GM12878 (cell line): ENCODE measurements at regions not wholly inside any gene's neighbourhood (a gene's known extent, or its start where the extent isn't known, plus 50 kb on each side); places are given as distances from the start of the nearest gene placed in this dataset.

Experiments
- ATAC-seq: fragments of 200-7000 bp; cut with Tn5 transposase; 3 replicates; pipeline ENCODE4 v1.9.1; 2020; ENCODE audit warnings: mild to moderate bottlenecking, moderate library complexity
- BruUV-seq: library from RNA; stranded (reverse); fragments of 400-500 nt; replicated peaks from 2 replicates; lab custom pipeline; 2021; lab: Mats Ljungman, UMichigan
- CTCF ChIA-PET: fragments of 300-600 bp; sonication (Branson Sonifier 250); formaldehyde crosslinking; extraction: SDS; loops from one replicate; lab custom pipeline; 2021; ENCODE audit warnings: inconsistent platforms; lab: Yijun Ruan, JAX
- POLR2A ChIA-PET: fragments of 350-600 bp; formaldehyde crosslinking; extraction: SDS; loops from one replicate; lab custom pipeline; 2021; ENCODE audit warnings: inconsistent platforms; lab: Charles Lee
- RAD21 ChIA-PET: fragments of 300-600 bp; sonication (Branson Sonifier 250); formaldehyde crosslinking; loops from one replicate; lab custom pipeline; 2023; ENCODE audit warnings: antibody characterized with exemption; ENCODE audit not compliant: unreplicated experiment; lab: Charles Lee
- SMC1A ChIA-PET: fragments of 300-600 bp; sonication (Branson Sonifier 250); formaldehyde crosslinking; loops from one replicate; lab custom pipeline; 2023; ENCODE audit not compliant: unreplicated experiment, uncharacterized antibody; lab: Charles Lee
- DNase-seq: peaks from one replicate; pipeline ENCODE4 v3.0.0-alpha.2; 2011; ENCODE audit warnings: low read depth, low spot score
- FAIRE-seq: peaks from 3 replicates; lab custom pipeline; 2011; peaks lifted over from hg19 to GRCh38; lab: Jason Lieb, UNC
- H2AFZ ChIP-seq: 2 replicates; pipeline ENCODE4 v1.6.0; 2011; ENCODE audit warnings: low read depth, low read length, control low read depth; ENCODE audit not compliant: control insufficient read depth
- H3K27ac ChIP-seq: 2 replicates; pipeline ENCODE4 v1.5.1; 2011; ENCODE audit warnings: control low read depth; ENCODE audit not compliant: control insufficient read depth, insufficient read depth
- H3K27me3 ChIP-seq, 2 experiments: replicated peaks in 1 of 2; 2 replicates each; pipeline versions ENCODE4 v1.6.0 to v1.6.1; 2011; ENCODE audit warnings: low read length in 1 of 2; ENCODE audit not compliant: control insufficient read depth in 2 of 2, insufficient read depth in 2 of 2
- H3K36me3 ChIP-seq, 2 experiments: 2 replicates each; pipeline ENCODE4 v1.5.1; 2011; ENCODE audit warnings: low read length in 1 of 2; ENCODE audit not compliant: control insufficient read depth in 2 of 2, insufficient read depth in 2 of 2
- H3K4me1 ChIP-seq: 2 replicates; pipeline ENCODE4 v1.6.1; 2011; ENCODE audit warnings: mild to moderate bottlenecking, low read length, moderate library complexity, mixed read lengths; ENCODE audit not compliant: control insufficient read depth, insufficient read depth
- H3K4me2 ChIP-seq: 2 replicates; pipeline ENCODE4 v1.6.0; 2011; ENCODE audit warnings: control low read depth; ENCODE audit not compliant: control insufficient read depth, insufficient read depth
- H3K4me3 ChIP-seq: fragments of 200-600 bp; sonication (generic); 2 replicates; pipeline ENCODE4 v1.5.1; 2016
- H3K79me2 ChIP-seq: 2 replicates; pipeline ENCODE4 v1.6.0; 2011; ENCODE audit warnings: low read length; ENCODE audit not compliant: control insufficient read depth, insufficient read depth
- H3K9ac ChIP-seq: 2 replicates; pipeline ENCODE4 v1.8.0; 2011; ENCODE audit warnings: low read length, control low read depth, mixed read lengths; ENCODE audit not compliant: control insufficient read depth, insufficient read depth
- H3K9me3 ChIP-seq: replicated peaks from 3 replicates; pipeline ENCODE4 v1.5.1; 2011; ENCODE audit warnings: mild to moderate bottlenecking, low read length; ENCODE audit not compliant: control insufficient read depth, insufficient read depth
- H4K20me1 ChIP-seq: 2 replicates; pipeline ENCODE4 v1.6.0; 2011; ENCODE audit not compliant: control insufficient read depth, insufficient read depth
- CBX3 ChIP-seq: fragments of 200-600 bp; sonication (generic); IDR thresholded peaks from 2 replicates; pipeline ENCODE4 v1.6.1; 2016; ENCODE audit warnings: low read depth, borderline replicate concordance
- CTCF ChIP-seq, 3 experiments: IDR thresholded peaks in 2 of 3; conservative IDR thresholded peaks in 1 of 3; 2 replicates each; pipeline ENCODE4 v1.5.1; 2011; ENCODE audit warnings: low read depth in 3 of 3, low read length in 3 of 3, mild to moderate bottlenecking in 3 of 3, control low read depth in 2 of 3, moderate library complexity in 2 of 3, inconsistent platforms in 1 of 3, mixed read lengths in 1 of 3; ENCODE audit not compliant: control insufficient read depth in 2 of 3, insufficient read depth in 1 of 3; ENCODE audit errors: extremely low read depth in 1 of 3
- HSF1 ChIP-seq: fragments of 150-350 bp; IDR thresholded peaks from 2 replicates; pipeline ENCODE4 v1.6.1; 2014; ENCODE audit warnings: mild to moderate bottlenecking, low read depth, low read length
- MTA3 ChIP-seq: IDR thresholded peaks from 2 replicates; pipeline ENCODE4 v1.6.1; 2012; ENCODE audit warnings: low read length, inconsistent platforms, borderline replicate concordance
- NBN ChIP-seq: fragments of 450-650 bp; IDR thresholded peaks from 2 replicates; pipeline ENCODE4 v1.6.1; 2016
- RAD21 ChIP-seq: IDR thresholded peaks from 2 replicates; pipeline ENCODE4 v1.6.1; 2011; ENCODE audit warnings: mild to moderate bottlenecking, low read depth, low read length, moderate library complexity; ENCODE audit not compliant: insufficient read depth
- SMAD1 ChIP-seq: fragments of 450-650 bp; IDR thresholded peaks from 2 replicates; pipeline ENCODE4 v1.6.1; 2018; ENCODE audit warnings: mild to moderate bottlenecking, low read depth; ENCODE audit not compliant: partially characterized antibody
- SMC3 ChIP-seq: IDR thresholded peaks from 2 replicates; pipeline ENCODE4 v1.6.1; 2011; ENCODE audit warnings: low read length, improper control_type of control experiment, borderline replicate concordance
- SUPT20H ChIP-seq: IDR thresholded peaks from 2 replicates; pipeline ENCODE4 v1.6.1; 2011; ENCODE audit warnings: low read depth, mild to moderate bottlenecking, low read length, moderate library complexity, borderline replicate concordance; ENCODE audit not compliant: control insufficient read depth
- USF2 ChIP-seq: IDR thresholded peaks from 2 replicates; pipeline ENCODE4 v1.6.1; 2011; ENCODE audit warnings: low read depth, low read length, improper control_type of control experiment, borderline replicate concordance
- WGBS: methylation state at CpG from one replicate; pipeline ENCODE4 v1.1.6; 2016; ENCODE audit warnings: low lambda C conversion rate; ENCODE audit not compliant: insufficient replicate concordance, insufficient coverage; ENCODE audit errors: missing lambda C conversion rate; 5-methylcytosine and 5-hydroxymethylcytosine counted together
- in situ Hi-C: fragments of 300-500 bp; cut with MboI; formaldehyde crosslinking; loops from 9 replicates; pipeline ENCODE4 v1.14.3; 2018; ENCODE audit warnings: mixed read lengths
- intact Hi-C: fragments of 100-400 bp; cut with micrococcal nuclease; formaldehyde crosslinking; loops from one replicate; pipeline ENCODE4 v1.14.2; 2022; ENCODE audit not compliant: unreplicated experiment

- H3K9me3 ChIP-seq = no peaks in the 10 kb centered on the region
- no peaks in the 10 kb centered on the region for H3K4me1 ChIP-seq
- H3K27me3 ChIP-seq = no peaks in the 10 kb centered on the region
- SMC1A ChIA-PET = no interaction called here
- no peaks in the 10 kb centered on the region for H3K79me2 ChIP-seq
- TF ChIP-seq CBX3 (no peak), HSF1 (no peak), NBN (no peak), SMAD1 (no peak), MTA3 (no peak), USF2 (no peak)
- TF ChIP-seq, all 136 proteins: peak for 0
- DNase-seq = no peak
- Histone ChIP-seq H3K4me2 (no peak overlapping the region), H3K36me3 (no peaks in the 10 kb centered on the region), H3K9ac (no peak overlapping the region), H3K27ac (no peak overlapping the region), H3K4me3 (no peak overlapping the region), H4K20me1 (no peaks in the 10 kb centered on the region), H2AFZ (no peak overlapping the region)
- CTCF ChIA-PET = no interaction called here
- BruUV-seq = no TSS peak
- WGBS = 8% methylated on average over 5 of the region's 5 CpGs
- FAIRE-seq = no peak
- no peak for ATAC-seq
- in situ Hi-C loops (no loop called here), intact Hi-C loops (no loop called here)
- POLR2A ChIA-PET = no interaction called here
- RAD21 ChIA-PET = no interaction called here
Measured at GRCh38 chr5:155259648-155260047, 246.1 kb downstream of the KIF4B start.

GRCh38 chr5:155260798-155261197 is 247.2 kb downstream of the KIF4B start:
- Histone ChIP-seq H3K4me2 (no peak overlapping the region), H3K9ac (no peak overlapping the region), H3K27ac (no peak overlapping the region), H3K4me1 (no peaks in the 10 kb centered on the region), H3K27me3 (no peaks in the 10 kb centered on the region), H3K9me3 (no peaks in the 10 kb centered on the region), H3K36me3 (no peaks in the 10 kb centered on the region), H3K4me3 (no peak overlapping the region), H2AFZ (no peak overlapping the region), H3K79me2 (no peaks in the 10 kb centered on the region), H4K20me1 (no peaks in the 10 kb centered on the region)
- peak; percentile 65 for ATAC-seq
- CTCF ChIA-PET = interaction anchor here (1.1 to 1.6 kb wide), 2 partner anchors 121 to 153 kb away, joined by 3 to 5 read pairs; no protein-coding TSS in a partner anchor
- no peak for DNase-seq
- intact Hi-C loops = no loop called here
- no TSS peak for BruUV-seq
- WGBS = 9% methylated on average over 3 of the region's 3 CpGs
- in situ Hi-C loops = no loop called here
- POLR2A ChIA-PET = no interaction called here
- peak; percentile 6; the same call in 1 of the 2 replicates for TF ChIP-seq SMC3
- TF ChIP-seq SUPT20H = no peak
- peak in 2 of 3 experiments; percentile 8 to 14; a peak in 3 of 6 replicates for TF ChIP-seq CTCF (IDR thresholded peaks at IDR 0.05 in 2 of 3, conservative IDR thresholded peaks at IDR 0.05 in 1 of 3; ENCODE audit: control insufficient read depth in 2 of 3, extremely low read depth in 1 of 3, insufficient read depth in 1 of 3, low read depth in 3 of 3, low read length in 3 of 3)
- peak; percentile 37; the same call in 1 of the 2 replicates for TF ChIP-seq RAD21
- SMC1A ChIA-PET = no interaction called here
- FAIRE-seq = no peak
- RAD21 ChIA-PET = no interaction called here
